GM20431 (cell line): ENCODE measurements at regions not wholly inside any gene's neighbourhood (a gene's known extent, or its start where the extent isn't known, plus 50 kb on each side); places are given as distances from the start of the nearest gene placed in this dataset.

Source experiments
- in situ Hi-C: fragments of 300-500 bp; cut with MseI, MboI; formaldehyde crosslinking; loops from one replicate; pipeline ENCODE4 v1.15.0; 2020; ENCODE audit warnings: low sequenced_read_pairs; ENCODE audit not compliant: unreplicated experiment

DNA sequence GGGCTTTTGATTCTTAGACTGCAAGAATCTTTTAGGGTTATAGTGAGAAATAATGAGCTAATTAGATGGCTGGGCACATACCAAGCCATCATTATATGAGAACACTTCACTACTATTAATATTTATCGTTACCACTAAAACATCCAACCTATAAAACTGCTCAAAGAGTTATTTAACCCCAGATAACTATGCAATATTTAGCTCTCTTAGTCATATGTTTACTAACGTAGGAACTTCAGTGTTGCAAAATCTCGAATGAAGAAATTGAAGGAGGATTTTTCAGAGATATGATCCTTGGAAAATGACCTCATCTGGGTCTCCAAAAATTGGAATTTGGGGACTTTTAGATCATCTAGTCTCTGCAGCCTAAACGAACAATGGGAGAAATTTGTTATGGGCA lies 265.0 kb upstream of the RPS6KA3 start:
- in situ Hi-C loops: loop anchor here (25.0 kb wide), 2 partner anchors 956 to 1206 kb away; no protein-coding TSS in a partner anchor

DNA sequence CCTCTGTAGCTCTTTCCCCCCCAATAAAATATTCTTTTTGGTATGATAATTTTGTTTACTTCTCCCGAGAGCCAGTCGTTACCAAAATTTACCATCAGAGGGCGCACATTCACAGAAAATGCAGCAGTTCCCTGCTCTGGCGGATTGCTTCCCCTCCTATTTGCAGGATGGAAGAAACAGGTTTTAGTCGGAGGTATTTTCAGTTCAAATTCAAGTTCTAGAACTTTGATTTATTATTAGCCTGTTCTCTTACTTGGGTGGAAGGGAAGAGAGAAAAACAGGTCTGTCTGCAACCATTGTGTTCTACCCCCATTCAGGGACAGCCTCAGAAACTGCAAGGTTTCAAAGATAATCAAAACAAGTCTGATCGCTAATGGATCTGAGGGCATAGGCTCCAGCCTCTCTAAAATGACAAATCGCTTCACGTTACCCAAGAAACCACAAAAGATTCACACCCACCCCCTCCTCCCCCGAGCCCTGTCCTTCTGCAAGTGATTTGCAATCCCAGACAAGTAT lies 263.8 kb upstream of the RPS6KA3 start:
- in situ Hi-C loops: loop anchor here (25.0 kb wide), 2 partner anchors 957 to 1207 kb away; no protein-coding TSS in a partner anchor

DNA sequence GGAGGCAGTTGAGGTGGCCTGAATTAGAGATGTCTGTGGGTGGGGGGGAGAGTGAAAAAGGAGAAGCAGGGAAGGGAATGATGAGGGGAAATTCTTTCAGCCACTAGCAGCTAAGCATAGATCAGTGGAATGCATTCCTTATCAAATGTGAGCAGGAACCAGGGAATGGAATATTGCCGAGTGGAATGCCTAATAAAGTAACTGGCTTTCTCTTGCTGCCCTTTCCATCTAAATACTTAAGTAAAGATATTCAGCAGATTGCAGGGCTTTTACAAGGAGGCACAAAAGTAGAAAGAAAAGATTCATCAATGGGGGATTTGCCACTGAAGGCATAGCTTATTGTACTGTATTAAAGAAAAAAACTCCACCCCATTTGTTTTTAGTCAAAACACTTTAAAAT lies 263.0 kb upstream of the RPS6KA3 start:
- in situ Hi-C loops: loop anchor here (25.0 kb wide), 2 partner anchors 958 to 1208 kb away; no protein-coding TSS in a partner anchor

DNA sequence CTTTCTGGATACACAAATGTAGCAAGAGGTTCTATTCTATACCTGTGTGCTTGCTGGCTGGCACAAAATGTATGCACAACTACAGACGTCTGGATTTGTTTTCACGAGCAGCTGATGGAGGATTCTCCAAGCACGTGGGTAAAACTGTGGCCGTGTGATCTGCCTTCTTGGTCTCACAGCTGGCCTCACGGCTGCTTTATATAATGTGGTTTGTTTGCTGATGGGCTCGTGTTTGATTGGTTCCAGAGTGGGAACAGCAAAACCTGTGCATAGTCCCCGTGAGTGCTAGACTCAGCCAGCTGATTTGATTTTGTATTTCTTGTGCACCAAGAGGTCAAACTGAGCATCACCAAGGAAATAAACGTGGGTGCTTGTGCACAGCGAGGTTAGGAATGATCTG lies 262.6 kb upstream of the RPS6KA3 start:
- in situ Hi-C loops: loop anchor here (25.0 kb wide), 2 partner anchors 958 to 1208 kb away; no protein-coding TSS in a partner anchor

DNA sequence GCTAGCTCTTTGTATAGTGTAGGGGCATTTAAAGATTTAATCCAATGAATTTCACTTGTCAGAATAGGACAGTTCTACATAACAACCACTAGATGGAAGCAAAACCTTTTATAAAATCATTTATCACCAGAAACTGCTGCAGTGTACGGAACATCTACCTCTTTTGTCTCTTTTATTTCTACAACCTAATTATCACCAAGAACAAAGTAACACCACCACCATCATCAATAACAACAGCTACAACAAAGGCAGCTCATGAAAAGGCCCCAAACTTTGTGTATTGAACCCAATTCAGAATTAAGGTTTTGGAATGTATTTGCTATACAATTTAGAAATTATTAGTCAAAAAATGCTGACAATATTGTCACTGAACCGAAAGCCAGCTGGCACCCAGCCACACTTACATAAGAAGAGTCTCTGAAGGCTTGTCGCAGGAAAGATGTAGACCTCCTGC lies 260.9 kb upstream of the RPS6KA3 start:
- in situ Hi-C loops: loop anchor here (25.0 kb wide), 2 partner anchors 960 to 1210 kb away; no protein-coding TSS in a partner anchor

DNA sequence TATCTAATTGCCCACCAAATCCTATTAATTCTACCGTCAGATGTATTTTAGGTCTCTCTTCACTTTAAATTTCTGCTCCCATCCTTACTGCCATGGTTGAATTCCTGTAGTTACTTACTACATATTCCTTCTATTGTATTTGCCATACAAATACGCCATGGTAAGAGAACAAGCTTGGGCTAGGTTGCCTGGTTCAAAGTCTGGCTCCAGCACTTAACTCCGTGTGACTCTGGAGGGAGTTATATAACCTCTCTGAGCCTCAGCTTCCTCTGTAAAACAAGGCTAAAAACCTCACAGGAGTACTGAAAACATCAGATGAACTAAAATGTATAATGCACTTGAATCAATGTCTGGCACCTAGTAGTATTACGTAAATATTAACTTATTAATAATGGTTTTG lies 260.3 kb upstream of the RPS6KA3 start:
- in situ Hi-C loops: loop anchor here (25.0 kb wide), 2 partner anchors 960 to 1210 kb away; no protein-coding TSS in a partner anchor

DNA sequence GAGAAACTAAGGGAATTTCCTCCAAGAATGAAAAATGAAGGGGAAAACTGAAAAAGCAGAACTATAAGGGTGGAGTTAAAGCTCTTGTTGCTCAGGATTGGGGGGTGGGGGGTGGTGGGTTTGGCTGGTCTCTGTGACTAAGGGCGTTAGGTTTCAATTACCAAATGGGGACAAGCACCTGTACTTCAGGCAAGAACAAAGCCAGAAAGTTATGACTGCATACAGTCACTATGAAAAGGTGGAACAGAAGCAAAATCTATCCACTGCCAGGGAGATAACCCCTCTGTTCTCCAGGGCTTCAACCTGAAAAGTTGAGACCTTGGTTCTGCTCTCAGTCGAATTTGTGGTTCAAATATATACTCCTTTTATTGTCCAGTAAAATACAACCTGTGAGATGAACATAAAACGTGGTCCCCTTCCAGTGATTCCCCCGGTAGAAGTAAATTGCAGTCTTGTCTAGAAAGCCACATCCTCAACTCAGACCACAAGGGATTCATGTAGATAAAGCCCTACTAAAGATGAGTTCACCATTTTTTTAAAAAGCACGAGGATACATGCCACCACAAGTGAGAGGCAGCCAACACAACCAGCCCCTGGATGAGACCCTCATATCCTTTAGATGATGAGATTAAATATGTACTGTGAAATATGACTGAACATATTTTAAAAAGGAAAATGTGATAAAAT lies 257.1 kb upstream of the RPS6KA3 start:
- in situ Hi-C loops: no loop called here

DNA sequence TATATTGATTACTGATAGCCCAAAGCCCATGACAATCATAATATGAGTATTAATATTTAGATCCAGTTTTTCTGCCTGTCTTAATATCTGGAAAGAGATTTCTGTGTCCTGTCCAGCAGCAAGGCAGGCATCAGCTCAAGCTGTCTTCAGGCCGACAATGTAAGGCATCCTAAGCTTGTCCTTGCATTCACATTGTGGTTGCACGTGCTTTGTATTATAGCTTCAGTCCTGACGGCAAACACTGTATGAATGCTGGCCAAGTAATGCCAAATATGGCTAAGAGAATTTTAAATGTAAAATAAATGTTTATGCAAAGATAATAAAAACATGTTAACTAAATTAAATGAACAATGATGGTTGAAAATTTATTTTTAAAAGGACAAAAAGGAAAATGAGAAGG lies 255.7 kb upstream of the RPS6KA3 start:
- in situ Hi-C loops: no loop called here

DNA sequence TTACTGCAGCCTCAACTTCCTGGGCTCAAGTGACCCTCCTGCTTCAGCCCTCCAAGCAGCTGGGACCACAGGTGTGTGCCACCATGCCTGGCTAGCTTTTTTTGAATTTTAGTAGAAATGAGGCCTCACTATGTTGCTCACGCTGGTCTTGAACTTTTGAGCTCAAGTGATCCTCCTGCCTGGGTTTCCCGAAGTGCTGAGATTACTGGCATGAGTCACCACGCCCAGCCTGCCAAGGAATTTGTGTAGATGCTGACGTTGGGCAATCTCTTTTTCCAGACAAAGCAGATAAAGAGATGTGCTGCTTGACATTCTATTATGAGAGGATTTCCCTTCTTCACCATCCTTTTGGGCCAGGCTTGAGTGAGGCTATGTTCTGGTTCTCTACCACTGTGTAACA lies 254.5 kb upstream of the RPS6KA3 start:
- in situ Hi-C loops: no loop called here

DNA sequence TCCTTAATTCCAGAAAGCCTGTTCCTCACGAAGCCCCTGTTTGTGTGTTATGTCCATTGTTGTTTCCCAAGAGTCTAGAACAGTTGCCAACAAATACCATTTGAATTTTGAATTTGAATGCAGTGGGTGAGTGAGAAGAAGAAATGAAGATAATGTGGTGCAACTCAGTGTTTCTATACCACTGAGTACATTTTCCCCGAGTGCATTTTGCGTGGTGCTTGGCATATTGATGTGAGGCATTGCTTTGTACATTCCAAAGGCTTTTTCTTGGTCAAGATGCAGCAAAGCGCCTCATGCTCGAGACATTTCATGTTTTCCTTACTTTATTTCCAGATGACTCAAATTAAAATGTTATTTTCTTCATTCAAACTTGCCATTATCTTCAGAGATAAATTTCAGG lies 253.1 kb upstream of the RPS6KA3 start:
- in situ Hi-C loops: no loop called here

DNA sequence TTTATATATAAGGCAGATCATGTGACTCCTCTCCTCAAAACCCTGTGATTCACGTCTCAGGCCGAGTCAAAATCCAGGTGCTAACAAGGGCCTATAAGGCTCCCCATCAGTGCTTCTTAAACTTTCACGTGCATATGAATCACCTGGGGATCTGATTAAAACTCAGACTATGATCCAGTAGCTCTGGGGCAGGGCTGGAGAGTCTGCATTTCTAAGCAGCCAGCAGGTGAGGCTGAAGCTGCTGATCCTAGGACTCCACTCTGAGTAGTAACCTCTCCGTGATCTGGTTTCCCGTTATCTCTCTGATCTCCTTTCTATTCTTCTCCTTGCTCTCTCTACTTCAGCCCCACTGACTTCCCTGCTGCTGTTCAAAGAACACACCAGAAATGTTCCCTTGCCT lies 252.4 kb upstream of the RPS6KA3 start:
- in situ Hi-C loops: no loop called here

DNA sequence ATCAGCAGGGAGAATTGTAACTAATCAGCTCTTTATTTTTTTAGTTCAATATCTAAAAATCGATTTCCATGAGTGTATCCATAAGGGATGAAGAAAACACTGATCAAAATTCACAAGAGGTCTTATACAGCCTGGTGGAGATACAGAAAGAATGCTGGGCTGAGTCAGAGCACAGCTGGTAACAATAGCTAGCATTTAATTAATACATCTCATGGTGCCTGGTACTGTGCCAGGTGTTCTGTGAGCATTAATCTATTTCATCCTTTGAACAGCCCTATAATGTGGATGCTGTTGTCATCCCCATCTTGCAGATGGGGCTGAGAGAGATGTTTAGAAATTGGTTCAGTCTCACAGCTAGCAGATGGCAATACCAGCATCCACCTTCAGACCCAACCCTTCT lies 250.9 kb upstream of the RPS6KA3 start:
- in situ Hi-C loops: no loop called here

DNA sequence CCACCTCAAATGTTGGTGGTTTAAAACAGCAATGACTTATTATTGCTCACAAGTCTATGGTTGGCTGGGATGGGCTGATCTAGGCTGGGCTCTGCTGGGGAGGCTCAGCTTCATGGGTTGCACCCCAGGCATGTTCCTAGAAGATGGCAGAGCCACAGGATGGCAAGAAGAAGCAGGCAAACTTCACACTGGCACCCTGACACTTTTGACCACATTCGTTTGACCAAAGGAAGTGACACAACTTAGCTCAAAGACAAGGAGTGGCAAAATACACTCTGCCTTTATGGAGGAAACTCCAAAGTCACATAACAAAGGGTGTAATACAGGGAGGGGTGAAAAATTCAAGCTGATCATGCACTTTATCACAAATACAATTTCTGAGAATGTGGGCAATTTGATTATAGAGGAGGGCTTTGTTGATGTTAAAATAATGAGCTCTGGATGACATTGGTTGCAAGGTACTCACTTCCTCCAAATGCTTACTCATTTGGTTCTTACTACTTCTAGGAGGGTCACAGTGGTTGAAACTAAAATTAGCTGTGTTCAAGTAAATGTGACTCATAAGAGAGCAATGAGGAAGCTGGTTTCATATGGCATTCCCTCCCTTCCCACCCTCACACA lies 249.2 kb upstream of the RPS6KA3 start:
- in situ Hi-C loops: no loop called here

DNA sequence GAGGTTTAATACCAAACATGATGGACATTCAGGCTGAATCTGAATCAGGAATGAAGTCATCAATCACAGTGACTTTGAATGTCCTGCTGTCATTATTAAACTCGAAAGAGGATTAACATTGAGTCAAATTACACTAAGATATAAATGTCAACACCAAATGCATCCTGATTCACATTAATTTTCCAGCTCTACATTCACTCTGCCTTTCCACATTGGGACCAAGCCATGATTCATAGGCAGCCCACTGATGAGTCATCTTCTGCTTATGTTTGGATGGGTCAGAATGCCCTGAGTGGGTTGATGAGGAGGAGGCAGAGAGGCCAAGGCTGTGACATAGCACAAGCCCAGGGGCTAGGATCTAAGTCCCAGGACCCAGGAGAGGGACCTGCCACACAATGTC lies 247.6 kb upstream of the RPS6KA3 start:
- in situ Hi-C loops: no loop called here

DNA sequence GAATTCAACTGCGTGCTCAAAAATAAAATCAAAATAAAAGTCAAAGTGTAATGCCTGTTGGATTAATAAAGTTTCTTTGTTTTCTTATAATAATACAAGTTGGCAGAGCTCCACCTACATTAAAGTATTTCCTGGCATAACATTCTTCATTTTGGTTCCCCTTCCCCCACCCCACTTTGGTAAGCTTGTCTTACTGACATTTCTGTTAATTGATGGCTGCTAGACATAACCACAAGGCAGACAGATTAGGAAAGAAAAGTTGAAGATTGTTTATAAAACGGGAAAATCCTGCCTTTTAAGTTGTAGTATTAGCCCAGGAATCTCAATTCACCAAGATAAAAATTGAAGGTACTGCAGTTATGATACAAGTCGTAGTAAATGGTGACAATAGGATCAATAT lies 246.5 kb upstream of the RPS6KA3 start:
- in situ Hi-C loops: no loop called here

DNA sequence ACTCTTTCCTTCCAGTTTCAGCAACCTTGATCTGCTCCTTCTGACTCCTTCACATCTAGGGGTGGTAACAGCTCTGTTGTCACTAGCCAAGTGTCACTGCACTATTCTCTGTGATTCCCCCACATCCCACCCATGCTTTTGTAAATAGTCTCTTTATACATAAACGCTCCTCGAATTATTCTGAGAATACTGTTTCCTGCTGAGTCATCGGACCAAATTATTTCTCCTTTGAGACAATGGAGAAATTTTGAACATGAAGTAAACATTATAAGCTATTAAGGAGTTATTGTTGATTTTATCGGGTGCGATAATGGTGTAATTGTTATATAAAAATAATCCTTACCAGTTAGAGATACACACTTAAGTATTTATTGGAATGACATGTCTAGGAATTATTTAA lies 245.1 kb upstream of the RPS6KA3 start:
- in situ Hi-C loops: no loop called here

DNA sequence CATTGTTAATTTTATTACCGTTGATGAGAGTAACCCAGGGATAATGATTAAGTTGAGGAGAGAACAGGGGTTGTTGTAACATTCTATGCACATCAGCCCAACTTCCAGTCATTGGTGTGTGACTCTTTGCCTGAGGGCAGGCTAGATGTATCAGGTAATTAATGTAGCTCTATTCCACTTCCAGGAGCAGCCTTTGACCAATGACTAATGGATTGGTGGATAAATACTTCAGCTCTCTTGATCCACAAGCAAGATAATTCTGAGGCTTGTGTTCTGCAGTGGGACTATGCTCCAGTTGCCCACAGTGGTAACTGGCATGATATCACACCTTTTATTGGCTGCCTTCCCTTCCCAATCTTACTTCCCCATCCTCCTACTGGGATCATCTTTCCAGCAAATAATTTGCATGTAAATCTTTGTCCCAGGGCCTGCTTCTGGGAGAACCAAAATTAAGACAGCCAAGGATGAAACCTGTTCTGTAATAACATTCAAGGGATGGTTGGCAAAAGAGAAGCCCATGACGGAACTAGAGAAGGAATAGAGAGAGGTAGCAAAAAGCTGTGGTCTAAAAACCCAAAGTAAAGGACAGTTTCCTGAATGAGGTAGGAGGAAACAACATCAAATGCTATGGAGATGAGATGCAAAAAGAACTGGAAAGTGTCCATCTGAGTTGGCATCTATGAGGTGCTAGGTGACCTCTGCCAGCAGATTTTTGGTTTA lies 241.4 kb upstream of the RPS6KA3 start:
- in situ Hi-C loops: no loop called here

DNA sequence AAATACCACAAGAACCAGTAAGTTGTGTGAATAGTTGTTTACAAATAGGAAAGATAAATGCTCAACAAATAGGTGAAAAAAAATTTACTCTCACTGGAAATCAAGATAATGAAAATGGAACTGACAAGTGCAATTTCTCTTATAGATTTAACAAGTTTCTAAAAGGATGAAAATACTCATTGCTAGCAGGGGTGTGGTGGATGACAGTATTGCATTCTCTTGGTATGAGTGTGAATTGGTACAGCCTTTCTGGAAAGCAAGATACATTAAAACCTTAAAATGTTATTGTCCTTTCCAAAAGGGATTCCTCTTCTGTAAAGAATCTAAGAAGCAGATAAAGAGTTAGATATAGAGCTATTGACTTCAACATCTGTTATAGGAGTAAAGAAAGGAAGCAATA lies 240.0 kb upstream of the RPS6KA3 start:
- in situ Hi-C loops: no loop called here

DNA sequence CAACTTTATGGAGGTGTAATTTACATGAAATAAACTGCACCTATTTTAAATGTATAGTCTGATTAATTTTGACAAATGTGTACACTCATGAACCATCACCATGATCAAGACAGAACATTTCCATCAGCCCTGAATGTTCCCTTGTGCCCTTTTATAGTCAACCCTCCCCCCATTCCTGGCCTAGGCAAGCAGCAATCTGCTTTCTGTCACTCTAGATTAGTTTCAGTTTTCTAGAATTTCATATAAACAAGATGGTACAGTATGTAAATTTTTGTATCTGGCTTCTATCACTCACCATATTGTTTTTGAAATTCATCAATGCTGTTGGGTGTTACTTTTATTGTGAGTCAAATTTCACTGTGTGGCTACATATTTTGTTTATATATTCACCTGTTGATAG lies 234.2 kb upstream of the RPS6KA3 start:
- in situ Hi-C loops: no loop called here

DNA sequence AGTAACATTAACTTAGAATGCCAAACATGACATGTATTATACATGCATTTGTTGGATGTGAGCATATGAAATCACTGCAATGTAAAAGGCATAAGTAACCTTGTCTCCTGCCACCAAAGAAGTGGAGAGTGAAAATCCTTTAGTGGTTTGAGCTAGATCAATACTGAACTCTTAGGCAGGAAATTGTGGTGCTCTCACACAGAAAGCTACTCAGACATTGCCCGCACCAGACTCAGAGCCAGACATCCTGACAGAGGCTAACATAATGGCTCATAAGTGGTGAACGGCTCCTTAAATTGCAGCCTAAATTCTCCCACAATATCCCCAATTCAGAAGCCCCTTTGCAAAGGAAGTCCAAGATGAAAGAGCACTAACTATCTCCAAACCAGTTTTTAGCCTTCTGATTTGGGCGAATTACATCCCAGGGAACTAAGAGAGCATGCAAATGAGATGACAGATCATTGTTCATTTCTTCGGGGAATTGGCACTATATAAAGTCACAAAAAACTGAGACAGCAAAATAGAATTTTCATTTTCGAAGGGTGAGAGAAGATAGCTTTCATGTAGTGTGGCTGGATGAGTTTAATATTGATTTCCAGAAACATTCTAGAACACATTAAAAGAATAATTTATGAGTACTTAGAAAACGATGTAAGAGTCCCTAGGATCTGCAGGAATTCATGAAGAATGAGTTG lies 233.6 kb upstream of the RPS6KA3 start:
- in situ Hi-C loops: no loop called here
